IMR-90 (cell line): ENCODE measurements at regions not wholly inside any gene's neighbourhood (a gene's known extent, or its start where the extent isn't known, plus 50 kb on each side); places are given as distances from the start of the nearest gene placed in this dataset.
"Not testable (repeated sequence)": the region's sequence is repeated elsewhere in the genome, so short reads cannot be mapped to it uniquely, and the experiment has no call there.

ENCODE experiments used
- ATAC-seq: fragments of 200-7000 bp; cut with Tn5 transposase; 2 replicates; pipeline ENCODE4 v1.9.1; 2020; ENCODE audit warnings: low read depth, mild to moderate bottlenecking, moderate library complexity
- BruUV-seq: library from RNA; stranded (reverse); fragments of 400-500 nt; replicated peaks from 2 replicates; lab custom pipeline; 2021; lab: Mats Ljungman, UMichigan
- CTCF ChIA-PET: fragments of 300-600 bp; formaldehyde crosslinking; extraction: SDS; loops from one replicate; lab custom pipeline; 2021; ENCODE audit warnings: antibody characterized with exemption; lab: Yijun Ruan, JAX
- POLR2A ChIA-PET: fragments of 300-600 bp; sonication (Branson Sonifier 250); formaldehyde crosslinking; loops from one replicate; lab custom pipeline; 2022; ENCODE audit warnings: antibody characterized with exemption; ENCODE audit not compliant: unreplicated experiment; lab: Charles Lee
- DNase-seq: peaks from one replicate; pipeline ENCODE4 v3.0.0; 2013
- H2AFZ ChIP-seq: replicated peaks from 2 replicates; pipeline ENCODE3; 2013; ENCODE audit warnings: low read length, mild to moderate bottlenecking; ENCODE audit not compliant: poor library complexity
- H2AK5ac ChIP-seq: 2 replicates; pipeline ENCODE4 v1.6.1; 2013; ENCODE audit warnings: low read depth, low read length, inconsistent platforms
- H2AK9ac ChIP-seq: replicated peaks from 2 replicates; pipeline ENCODE3; 2013; ENCODE audit warnings: mild to moderate bottlenecking, low read depth, low read length, moderate library complexity; ENCODE audit not compliant: poor library complexity
- H2BK120ac ChIP-seq: 2 replicates; pipeline ENCODE4 v1.6.1; 2013; ENCODE audit warnings: low read depth, low read length, inconsistent platforms
- H2BK15ac ChIP-seq: 3 replicates; pipeline ENCODE4 v1.6.1; 2013; ENCODE audit warnings: low read depth, low read length, inconsistent platforms
- H2BK20ac ChIP-seq: 2 replicates; pipeline ENCODE4 v1.6.1; 2013; ENCODE audit warnings: low read depth, mild to moderate bottlenecking, inconsistent platforms, low read length, moderate library complexity
- H2BK5ac ChIP-seq: 2 replicates; pipeline ENCODE4 v1.6.1; 2013; ENCODE audit warnings: mild to moderate bottlenecking, low read depth, low read length, inconsistent platforms; ENCODE audit not compliant: poor library complexity, severe bottlenecking
- H3K14ac ChIP-seq: replicated peaks from 2 replicates; pipeline ENCODE4 v1.6.1; 2013; ENCODE audit warnings: low read depth, low read length, inconsistent platforms
- H3K18ac ChIP-seq: 2 replicates; pipeline ENCODE4 v1.6.1; 2013; ENCODE audit warnings: low read depth, low read length, control low read depth
- H3K23ac ChIP-seq: 2 replicates; pipeline ENCODE4 v1.6.1; 2013; ENCODE audit warnings: low read depth, low read length, inconsistent platforms
- H3K27ac ChIP-seq: 2 replicates; pipeline ENCODE4 v1.5.1; 2013; ENCODE audit warnings: mild to moderate bottlenecking, control low read depth, low read length; ENCODE audit not compliant: insufficient read depth
- H3K27me3 ChIP-seq: 2 replicates; pipeline ENCODE4 v1.6.1; 2013; ENCODE audit warnings: low read length; ENCODE audit not compliant: control insufficient read depth, insufficient read depth
- H3K36me3 ChIP-seq: 2 replicates; pipeline ENCODE4 v1.6.1; 2013; ENCODE audit warnings: low read length, mixed read lengths; ENCODE audit not compliant: control insufficient read depth, insufficient read depth
- H3K4ac ChIP-seq: 2 replicates; pipeline ENCODE4 v1.6.1; 2013; ENCODE audit warnings: low read depth, low read length, inconsistent platforms
- H3K4me1 ChIP-seq: 2 replicates; pipeline ENCODE4 v1.6.1; 2013; ENCODE audit warnings: low read length, mixed read lengths; ENCODE audit not compliant: control insufficient read depth, insufficient read depth
- H3K4me2 ChIP-seq: 2 replicates; pipeline ENCODE4 v1.6.1; 2013; ENCODE audit warnings: low read depth, mild to moderate bottlenecking, control low read depth, low read length, moderate library complexity
- H3K4me3 ChIP-seq: 2 replicates; pipeline ENCODE4 v1.5.1; 2013; ENCODE audit warnings: low read depth, mild to moderate bottlenecking, control low read depth, low read length, moderate library complexity; ENCODE audit not compliant: insufficient read depth
- H3K56ac ChIP-seq: 2 replicates; pipeline ENCODE4 v1.6.1; 2013; ENCODE audit warnings: low read length, inconsistent platforms; ENCODE audit not compliant: insufficient read depth; ENCODE audit errors: extremely low read depth
- H3K79me1 ChIP-seq, 2 experiments: 2 replicates each; pipeline ENCODE4 v1.6.1; 2013; ENCODE audit warnings: low read length in 2 of 2, inconsistent platforms in 1 of 2, low read depth in 1 of 2
- H3K9ac ChIP-seq: 2 replicates; pipeline ENCODE4 v1.6.1; 2013; ENCODE audit warnings: low read depth, low read length, control low read depth
- H3K9me1 ChIP-seq: 2 replicates; pipeline ENCODE4 v1.6.1; 2013; ENCODE audit warnings: low read length, inconsistent platforms; ENCODE audit not compliant: insufficient read depth
- H3K9me3 ChIP-seq: 2 replicates; pipeline ENCODE4 v1.6.1; 2013; ENCODE audit warnings: low read length; ENCODE audit not compliant: control insufficient read depth, insufficient read depth
- H4K20me1 ChIP-seq: 2 replicates; pipeline ENCODE4 v1.6.1; 2013; ENCODE audit warnings: low read length, inconsistent platforms; ENCODE audit not compliant: insufficient read depth
- H4K5ac ChIP-seq: 2 replicates; pipeline ENCODE4 v1.6.1; 2013; ENCODE audit warnings: mild to moderate bottlenecking, low read depth, low read length, control low read depth
- H4K8ac ChIP-seq, 2 experiments: 2 replicates each; pipeline ENCODE4 v1.6.1; 2013; ENCODE audit warnings: low read depth in 2 of 2, low read length in 2 of 2, control low read depth in 1 of 2, inconsistent platforms in 1 of 2
- H4K91ac ChIP-seq: 2 replicates; pipeline ENCODE4 v1.6.1; 2013; ENCODE audit warnings: low read depth, low read length, inconsistent platforms; ENCODE audit not compliant: insufficient read depth
- WGBS, 2 experiments: methylation state at CpG; one replicate each; pipeline versions ENCODE4 v1.1.5 to v1.1.7; 2013; ENCODE audit warnings: missing lambda C conversion rate in 2 of 2; ENCODE audit not compliant: insufficient read length in 1 of 2; ENCODE audit errors: extremely low coverage in 2 of 2; 5-methylcytosine and 5-hydroxymethylcytosine counted together
- dilution Hi-C: fragments of 300-500 bp; cut with HindIII; formaldehyde crosslinking; loops from one replicate; pipeline ENCODE4 v1.14.3; 2018; ENCODE audit warnings: low sequenced_read_pairs; ENCODE audit not compliant: unreplicated experiment
- in situ Hi-C: fragments of 300-500 bp; cut with MboI; formaldehyde crosslinking; loops from 3 replicates; pipeline ENCODE4 v1.14.3; 2019; ENCODE audit warnings: low sequenced_read_pairs, inconsistent platforms, mixed read lengths
- intact Hi-C: fragments of 100-400 bp; cut with micrococcal nuclease; formaldehyde crosslinking; loops from 2 replicates; pipeline ENCODE4 v1.10.0; 2022

GRCh38 chr9:119870251-119870650, 501.0 kb upstream of the BRINP1 start:
- BruUV-seq, H2BK20ac ChIP-seq, intact Hi-C loops, H3K9me1 ChIP-seq, H3K14ac ChIP-seq, POLR2A ChIA-PET, H3K23ac ChIP-seq, H4K20me1 ChIP-seq, H3K56ac ChIP-seq, H3K18ac ChIP-seq, H3K4me1 ChIP-seq, H4K91ac ChIP-seq, H2AFZ ChIP-seq, H2BK15ac ChIP-seq, H3K36me3 ChIP-seq, H4K8ac ChIP-seq, H4K5ac ChIP-seq, H3K27ac ChIP-seq, H3K4ac ChIP-seq, ATAC-seq, CTCF ChIA-PET, in situ Hi-C loops, H3K4me3 ChIP-seq, H3K4me2 ChIP-seq, H3K9me3 ChIP-seq, H2BK120ac ChIP-seq, H3K27me3 ChIP-seq, DNase-seq, H2BK5ac ChIP-seq, dilution Hi-C loops, H2AK9ac ChIP-seq, H2AK5ac ChIP-seq, H3K79me1 ChIP-seq, H3K9ac ChIP-seq: not testable (repeated sequence)
- 40% methylated on average over 1 of the region's 26 CpGs; no CpG with 5 or more reads in 1 of the 2 experiments for WGBS, 2 experiments
